Panc1 (cell line): ENCODE measurements at regions not wholly inside any gene's neighbourhood (a gene's known extent, or its start where the extent isn't known, plus 50 kb on each side); places are given as distances from the start of the nearest gene placed in this dataset.

Experiments used
- POLR2AphosphoS5 ChIP-seq: IDR thresholded peaks from 2 replicates; pipeline ENCODE4 v1.6.1; 2012; ENCODE audit warnings: mild to moderate bottlenecking, low read depth, low read length, moderate library complexity
- REST ChIP-seq, 2 experiments: IDR thresholded peaks; 2 replicates each; pipeline ENCODE4 v1.6.1; 2011 to 2012; ENCODE audit warnings: low read depth in 2 of 2, control low read depth in 1 of 2, low read length in 1 of 2, mild to moderate bottlenecking in 1 of 2, moderate library complexity in 1 of 2; ENCODE audit not compliant: insufficient read depth in 1 of 2
- SIN3A ChIP-seq: IDR thresholded peaks from 2 replicates; pipeline ENCODE4 v1.6.1; 2012; ENCODE audit warnings: low read depth, mild to moderate bottlenecking, low read length, moderate library complexity, borderline replicate concordance; ENCODE audit not compliant: insufficient read depth
- TCF7L2 ChIP-seq: IDR thresholded peaks from 2 replicates; pipeline ENCODE4 v1.6.1; 2011; ENCODE audit warnings: mild to moderate bottlenecking, low read depth, low read length, inconsistent platforms
- TF ChIP-seq, protein P1 (sequence below): fragments of 450-650 bp; IDR thresholded peaks from 2 replicates; pipeline ENCODE4 v1.5.1; 2017; ENCODE audit warnings: mild to moderate bottlenecking

- TF ChIP-seq TCF7L2 (no peak), POLR2AphosphoS5 (no peak), REST (IDR thresholded peaks at IDR 0.05; ENCODE audit: insufficient read depth in 1 of 2, low read depth in 2 of 2, low read length in 1 of 2) (no peak), SIN3A (no peak)
- TF ChIP-seq, protein P1, sequence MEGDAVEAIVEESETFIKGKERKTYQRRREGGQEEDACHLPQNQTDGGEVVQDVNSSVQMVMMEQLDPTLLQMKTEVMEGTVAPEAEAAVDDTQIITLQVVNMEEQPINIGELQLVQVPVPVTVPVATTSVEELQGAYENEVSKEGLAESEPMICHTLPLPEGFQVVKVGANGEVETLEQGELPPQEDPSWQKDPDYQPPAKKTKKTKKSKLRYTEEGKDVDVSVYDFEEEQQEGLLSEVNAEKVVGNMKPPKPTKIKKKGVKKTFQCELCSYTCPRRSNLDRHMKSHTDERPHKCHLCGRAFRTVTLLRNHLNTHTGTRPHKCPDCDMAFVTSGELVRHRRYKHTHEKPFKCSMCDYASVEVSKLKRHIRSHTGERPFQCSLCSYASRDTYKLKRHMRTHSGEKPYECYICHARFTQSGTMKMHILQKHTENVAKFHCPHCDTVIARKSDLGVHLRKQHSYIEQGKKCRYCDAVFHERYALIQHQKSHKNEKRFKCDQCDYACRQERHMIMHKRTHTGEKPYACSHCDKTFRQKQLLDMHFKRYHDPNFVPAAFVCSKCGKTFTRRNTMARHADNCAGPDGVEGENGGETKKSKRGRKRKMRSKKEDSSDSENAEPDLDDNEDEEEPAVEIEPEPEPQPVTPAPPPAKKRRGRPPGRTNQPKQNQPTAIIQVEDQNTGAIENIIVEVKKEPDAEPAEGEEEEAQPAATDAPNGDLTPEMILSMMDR = no peak
These were observed 120.3 kb upstream of the LGSN start for GRCh38 chr6:63440057-63440456.
